ENCODE measurements at regions not wholly inside any gene's neighbourhood (a gene's known extent, or its start where the extent isn't known, plus 50 kb on each side); places are given as distances from the start of the nearest gene placed in this dataset.
A peak's percentile ranks its signal among the peaks of the same experiment; 100 is the strongest.

DNA sequence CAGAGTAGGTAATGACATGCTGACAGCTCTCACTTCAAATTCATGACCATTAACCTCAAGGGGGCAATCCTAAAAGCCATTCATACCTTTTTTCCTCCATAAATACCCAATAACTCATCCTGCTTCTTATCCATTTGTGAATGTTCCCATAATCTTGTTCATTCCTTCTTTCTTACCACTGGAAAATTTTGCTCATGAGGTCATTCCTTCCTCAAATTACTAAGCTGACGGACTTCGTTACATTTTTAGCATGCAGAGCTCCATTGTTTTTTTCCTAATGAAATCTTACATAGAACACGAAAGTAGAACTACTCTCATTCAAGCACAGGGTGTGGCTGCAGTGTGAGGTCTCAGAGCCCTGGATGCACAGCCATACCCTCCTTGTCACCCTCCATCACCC, 276.5 kb upstream of the DPYD start:
- DNase-seq (ENCODE audit: low read depth): no peak
- TF ChIP-seq, protein P1, sequence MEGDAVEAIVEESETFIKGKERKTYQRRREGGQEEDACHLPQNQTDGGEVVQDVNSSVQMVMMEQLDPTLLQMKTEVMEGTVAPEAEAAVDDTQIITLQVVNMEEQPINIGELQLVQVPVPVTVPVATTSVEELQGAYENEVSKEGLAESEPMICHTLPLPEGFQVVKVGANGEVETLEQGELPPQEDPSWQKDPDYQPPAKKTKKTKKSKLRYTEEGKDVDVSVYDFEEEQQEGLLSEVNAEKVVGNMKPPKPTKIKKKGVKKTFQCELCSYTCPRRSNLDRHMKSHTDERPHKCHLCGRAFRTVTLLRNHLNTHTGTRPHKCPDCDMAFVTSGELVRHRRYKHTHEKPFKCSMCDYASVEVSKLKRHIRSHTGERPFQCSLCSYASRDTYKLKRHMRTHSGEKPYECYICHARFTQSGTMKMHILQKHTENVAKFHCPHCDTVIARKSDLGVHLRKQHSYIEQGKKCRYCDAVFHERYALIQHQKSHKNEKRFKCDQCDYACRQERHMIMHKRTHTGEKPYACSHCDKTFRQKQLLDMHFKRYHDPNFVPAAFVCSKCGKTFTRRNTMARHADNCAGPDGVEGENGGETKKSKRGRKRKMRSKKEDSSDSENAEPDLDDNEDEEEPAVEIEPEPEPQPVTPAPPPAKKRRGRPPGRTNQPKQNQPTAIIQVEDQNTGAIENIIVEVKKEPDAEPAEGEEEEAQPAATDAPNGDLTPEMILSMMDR (conservative IDR thresholded peaks at IDR 0.05; ENCODE audit: low read length): no peak
- H3K4me3 ChIP-seq (ENCODE audit: low read length): no peak overlapping the region

DNA sequence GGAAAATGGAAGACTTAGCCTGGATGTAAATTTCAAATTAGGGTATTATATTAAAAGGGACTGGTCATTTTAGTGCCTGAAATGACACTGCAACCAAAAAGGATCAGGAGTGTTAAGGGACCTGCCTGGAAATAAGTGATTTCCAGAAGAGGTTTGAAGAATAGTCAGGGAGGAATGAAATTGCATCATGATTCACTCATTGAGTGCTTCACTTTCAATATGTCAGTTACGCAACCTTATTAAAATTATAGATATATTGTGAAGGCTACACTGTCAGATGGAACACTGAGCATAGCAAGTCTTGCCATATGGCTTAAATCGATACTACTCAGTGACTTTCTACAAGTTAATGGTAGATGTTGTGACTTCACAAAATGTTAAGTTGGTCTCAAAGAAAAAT, 275.2 kb upstream of the DPYD start:
- DNase-seq (ENCODE audit: low read depth): peak; percentile 14
- TF ChIP-seq, protein P1 (conservative IDR thresholded peaks at IDR 0.05; ENCODE audit: low read length): no peak
- no peak overlapping the region for H3K4me3 ChIP-seq (ENCODE audit: low read length)

DNA sequence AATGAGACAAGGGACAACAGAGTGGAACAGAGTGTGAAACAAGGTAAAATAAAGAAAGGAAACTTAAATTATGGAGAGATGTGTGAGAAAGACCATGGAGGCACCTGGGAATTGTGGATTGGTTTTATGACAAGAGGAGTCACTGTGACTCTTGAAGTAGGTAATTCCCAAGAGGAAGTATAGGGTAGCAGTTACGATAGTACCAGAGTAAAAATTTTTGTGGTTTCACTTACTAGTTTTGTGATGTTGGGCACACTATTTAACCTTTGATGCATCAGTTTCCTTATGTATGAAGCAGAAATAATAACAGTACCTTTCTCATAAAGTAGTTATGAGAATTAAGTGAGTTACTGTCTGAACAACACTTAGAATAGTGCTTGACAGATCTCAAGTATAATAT, 267.9 kb upstream of the DPYD start:
- DNase-seq (ENCODE audit: low read depth): no peak
- TF ChIP-seq, protein P1 (conservative IDR thresholded peaks at IDR 0.05; ENCODE audit: low read length): no peak
- H3K4me3 ChIP-seq (ENCODE audit: low read length): no peak overlapping the region

DNA sequence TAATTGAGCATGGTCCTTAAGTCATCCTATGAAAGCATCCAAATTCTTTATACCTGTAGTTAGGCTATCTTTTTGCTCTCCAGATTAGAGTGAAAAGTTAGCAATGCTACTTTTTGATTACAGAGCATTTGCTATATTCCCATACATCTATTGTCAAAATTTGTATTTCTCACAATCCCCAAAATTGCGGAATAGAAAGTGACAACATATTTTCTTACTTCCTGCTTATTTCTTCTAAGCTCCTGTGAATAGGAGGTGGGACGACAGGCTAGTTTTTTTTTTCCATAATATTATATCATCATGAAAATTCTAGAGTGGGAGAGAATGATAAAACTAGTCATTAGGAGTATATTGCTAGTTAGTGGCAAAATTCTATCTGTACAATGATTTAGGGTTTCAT, 264.0 kb upstream of the DPYD start:
- no peak overlapping the region for H3K4me3 ChIP-seq (ENCODE audit: low read length)
- TF ChIP-seq, protein P1 (conservative IDR thresholded peaks at IDR 0.05; ENCODE audit: low read length): no peak
- no peak for DNase-seq (ENCODE audit: low read depth)

DNA sequence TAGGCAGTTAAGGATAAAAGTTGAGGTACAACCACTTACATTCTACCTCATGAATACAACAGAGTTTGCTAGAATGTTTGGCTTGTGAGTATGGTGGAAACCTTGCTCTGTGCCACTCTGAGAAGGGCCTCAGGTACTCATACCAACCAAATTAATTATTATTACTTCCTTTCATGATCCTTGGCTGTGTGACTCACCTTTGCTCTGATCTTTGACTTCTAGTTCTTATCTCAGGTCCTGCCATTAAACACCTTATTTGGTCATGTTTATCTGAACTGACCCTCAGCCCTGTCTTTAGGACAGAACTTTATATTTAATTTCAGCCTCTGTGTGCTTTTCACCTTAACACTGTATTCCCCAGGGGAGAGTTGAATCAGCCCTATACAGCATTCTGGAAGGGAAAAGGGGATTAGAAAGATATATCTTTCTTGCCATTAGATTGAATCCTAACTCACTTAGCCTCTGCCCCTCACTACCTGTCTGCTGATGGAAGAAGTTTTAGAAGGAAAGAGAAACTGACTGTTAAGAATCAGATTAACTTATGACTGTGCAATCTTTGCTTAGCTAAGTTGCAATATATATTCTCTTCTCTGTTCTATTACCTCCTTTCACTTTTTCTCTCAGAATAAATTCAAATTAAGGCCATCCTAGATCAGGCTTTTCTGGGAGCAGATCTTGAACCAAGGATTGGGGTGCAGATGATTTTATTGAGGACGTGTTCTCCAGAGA, 260.4 kb upstream of the DPYD start:
- TF ChIP-seq, protein P1 (conservative IDR thresholded peaks at IDR 0.05; ENCODE audit: low read length): no peak
- no peak for DNase-seq (ENCODE audit: low read depth)
- H3K4me3 ChIP-seq (ENCODE audit: low read length): no peak overlapping the region

DNA sequence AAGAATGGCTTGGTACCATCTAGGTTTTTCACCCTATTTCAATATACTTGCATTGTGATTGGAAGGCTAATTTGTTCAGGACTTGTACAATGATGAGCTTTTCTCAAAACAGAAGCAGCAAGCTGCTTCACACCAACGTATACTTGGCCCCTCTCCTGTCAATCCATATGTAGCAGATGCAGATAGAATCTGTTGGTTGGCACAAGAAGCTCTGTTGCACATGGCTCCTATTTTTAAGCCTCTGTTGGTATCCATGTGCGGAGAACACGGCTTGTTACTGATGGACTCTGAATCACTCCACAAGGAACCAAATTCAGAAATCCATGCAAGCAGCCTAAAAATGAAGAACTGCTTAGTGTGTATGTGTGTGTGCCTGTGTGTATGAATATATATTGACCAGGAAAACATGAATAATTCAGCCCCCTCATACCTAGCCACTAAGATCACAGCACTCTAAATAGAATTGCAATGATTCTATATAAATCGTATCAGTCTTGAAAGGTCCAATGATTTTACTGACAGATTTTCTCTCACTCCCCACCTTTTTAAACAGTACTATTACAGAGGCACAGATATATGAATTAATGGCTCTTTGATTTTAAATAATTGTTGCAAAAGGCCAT, 258.4 kb upstream of the DPYD start:
- no peak overlapping the region for H3K4me3 ChIP-seq (ENCODE audit: low read length)
- DNase-seq (ENCODE audit: low read depth): no peak
- TF ChIP-seq, protein P1 (conservative IDR thresholded peaks at IDR 0.05; ENCODE audit: low read length): no peak

DNA sequence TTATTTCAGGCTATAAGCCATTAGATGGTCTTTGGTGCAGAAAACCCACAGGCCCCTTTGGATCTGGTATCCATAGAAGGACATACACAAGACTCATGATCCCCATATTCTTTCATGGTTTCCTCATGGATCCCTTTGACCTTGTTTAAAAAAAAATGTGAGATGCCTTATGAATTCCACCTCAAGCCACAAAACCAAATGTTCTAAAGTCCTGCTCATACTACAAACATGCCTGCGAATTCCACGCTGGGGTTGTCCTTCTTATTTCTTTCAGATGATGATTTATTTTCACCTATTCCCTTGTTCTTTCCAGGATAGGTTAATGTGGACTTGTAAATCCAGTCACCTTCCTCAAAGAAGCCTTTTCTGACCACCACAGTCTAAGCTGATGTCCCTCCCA, 256.9 kb upstream of the DPYD start:
- peak; percentile 40 for DNase-seq (ENCODE audit: low read depth)
- TF ChIP-seq, protein P1 (conservative IDR thresholded peaks at IDR 0.05; ENCODE audit: low read length): no peak
- H3K4me3 ChIP-seq (ENCODE audit: low read length): no peak overlapping the region

All from AG10803 (cell line).